ENCODE measurements at regions not wholly inside any gene's neighbourhood (a gene's known extent, or its start where the extent isn't known, plus 50 kb on each side); places are given as distances from the start of the nearest gene placed in this dataset.

DNA sequence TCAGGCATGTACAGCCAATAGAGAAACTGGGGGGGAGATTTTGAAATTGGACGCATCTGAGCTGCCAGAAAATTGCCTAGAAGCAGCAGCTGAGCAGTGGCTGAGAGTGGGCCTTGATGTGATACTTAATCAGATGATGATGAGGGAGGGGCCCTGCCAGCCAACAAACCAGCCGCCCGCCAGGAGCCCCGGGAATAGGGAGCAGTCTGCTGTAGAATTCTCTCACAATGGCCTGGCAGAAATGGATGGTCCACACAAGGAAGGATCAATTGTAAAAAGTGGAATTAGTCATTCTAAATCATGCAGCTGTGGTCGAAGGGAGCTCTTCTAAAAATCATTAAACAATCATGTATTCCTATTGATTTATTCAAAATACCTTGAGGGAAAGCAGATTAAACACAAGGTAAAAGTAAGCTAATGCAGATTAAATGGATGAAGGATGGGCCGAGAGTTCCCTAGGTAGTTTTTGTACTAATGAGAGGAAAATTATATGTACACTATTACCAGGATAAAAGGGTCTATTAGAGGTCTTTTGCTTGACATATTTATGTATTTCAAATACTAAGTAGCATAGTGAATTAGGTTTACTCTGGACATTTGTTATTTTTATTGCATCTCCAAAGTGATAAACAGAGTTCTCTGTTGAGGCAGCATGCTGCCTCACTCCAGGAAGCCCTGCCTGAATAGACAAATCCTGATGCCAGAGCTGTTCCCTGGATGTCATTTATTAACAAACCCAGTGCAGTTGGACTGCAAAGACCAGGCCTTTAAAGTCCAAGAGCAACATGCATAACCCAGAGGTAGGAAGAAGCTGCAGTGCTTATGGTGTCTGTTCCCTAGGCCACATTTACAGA, 91.3 kb downstream of the NKX6-1 start:
- TF ChIP-seq, protein P1, sequence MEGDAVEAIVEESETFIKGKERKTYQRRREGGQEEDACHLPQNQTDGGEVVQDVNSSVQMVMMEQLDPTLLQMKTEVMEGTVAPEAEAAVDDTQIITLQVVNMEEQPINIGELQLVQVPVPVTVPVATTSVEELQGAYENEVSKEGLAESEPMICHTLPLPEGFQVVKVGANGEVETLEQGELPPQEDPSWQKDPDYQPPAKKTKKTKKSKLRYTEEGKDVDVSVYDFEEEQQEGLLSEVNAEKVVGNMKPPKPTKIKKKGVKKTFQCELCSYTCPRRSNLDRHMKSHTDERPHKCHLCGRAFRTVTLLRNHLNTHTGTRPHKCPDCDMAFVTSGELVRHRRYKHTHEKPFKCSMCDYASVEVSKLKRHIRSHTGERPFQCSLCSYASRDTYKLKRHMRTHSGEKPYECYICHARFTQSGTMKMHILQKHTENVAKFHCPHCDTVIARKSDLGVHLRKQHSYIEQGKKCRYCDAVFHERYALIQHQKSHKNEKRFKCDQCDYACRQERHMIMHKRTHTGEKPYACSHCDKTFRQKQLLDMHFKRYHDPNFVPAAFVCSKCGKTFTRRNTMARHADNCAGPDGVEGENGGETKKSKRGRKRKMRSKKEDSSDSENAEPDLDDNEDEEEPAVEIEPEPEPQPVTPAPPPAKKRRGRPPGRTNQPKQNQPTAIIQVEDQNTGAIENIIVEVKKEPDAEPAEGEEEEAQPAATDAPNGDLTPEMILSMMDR (IDR thresholded peaks at IDR 0.05): no peak
- no peak for TF ChIP-seq POLR2A (IDR thresholded peaks at IDR 0.05)
